PC-3 (cell line): ENCODE measurements at regions not wholly inside any gene's neighbourhood (a gene's known extent, or its start where the extent isn't known, plus 50 kb on each side); places are given as distances from the start of the nearest gene placed in this dataset.

ENCODE experiments used
- ATAC-seq: fragments of 200-7000 bp; cut with Tn5 transposase; 2 replicates; pipeline ENCODE4 v1.9.1; 2020; ENCODE audit warnings: mild to moderate bottlenecking, moderate library complexity
- BruUV-seq: library from RNA; stranded (reverse); fragments of 400-500 nt; replicated peaks from 2 replicates; lab custom pipeline; 2021; lab: Mats Ljungman, UMichigan
- CTCF ChIA-PET: fragments of 300-600 bp; sonication (Branson Sonifier 250); formaldehyde crosslinking; loops from one replicate; lab custom pipeline; 2022; ENCODE audit warnings: antibody characterized with exemption; lab: Charles Lee
- POLR2A ChIA-PET: fragments of 300-600 bp; sonication (Branson Sonifier 250); formaldehyde crosslinking; loops from one replicate; lab custom pipeline; 2022; ENCODE audit warnings: antibody characterized with exemption; ENCODE audit not compliant: unreplicated experiment; lab: Charles Lee
- DNase-seq: peaks from one replicate; pipeline ENCODE4 v3.0.0-alpha.2; 2015
- H2AFZ ChIP-seq: fragments of 300-600 bp; sonication (generic); 2 replicates; pipeline ENCODE4 v1.6.0; 2016; ENCODE audit warnings: antibody characterized with exemption, low read length
- H3F3A ChIP-seq: fragments of 300-600 bp; sonication (generic); one replicate; pipeline ENCODE4 v1.6.0; 2017; ENCODE audit warnings: antibody characterized with exemption, low read length, control low read depth, mild to moderate bottlenecking; ENCODE audit not compliant: unreplicated experiment
- H3K27ac ChIP-seq: fragments of 300-600 bp; sonication (generic); 2 replicates; pipeline ENCODE4 v1.5.1; 2016; ENCODE audit warnings: mild to moderate bottlenecking, low read length
- H3K27me3 ChIP-seq: fragments of 300-600 bp; sonication (generic); 2 replicates; pipeline ENCODE4 v1.6.1; 2016; ENCODE audit warnings: low read length, mixed read lengths
- H3K36me3 ChIP-seq: fragments of 300-600 bp; sonication (generic); 2 replicates; pipeline ENCODE4 v1.6.1; 2016; ENCODE audit warnings: low read depth, mixed run types, low read length, mixed read lengths
- H3K4me1 ChIP-seq: fragments of 300-600 bp; sonication (generic); 2 replicates; pipeline ENCODE4 v1.5.1; 2016; ENCODE audit warnings: low read length; ENCODE audit not compliant: insufficient read depth
- H3K4me2 ChIP-seq: fragments of 300-600 bp; sonication (generic); 2 replicates; pipeline ENCODE4 v1.6.0; 2016; ENCODE audit warnings: low read length
- H3K4me3 ChIP-seq: fragments of 300-600 bp; sonication (generic); 2 replicates; pipeline ENCODE4 v1.5.1; 2016; ENCODE audit warnings: mild to moderate bottlenecking, low read length, mixed read lengths
- H3K79me2 ChIP-seq: fragments of 300-600 bp; sonication (generic); 2 replicates; pipeline ENCODE4 v1.6.1; 2017; ENCODE audit warnings: low read length, mixed read lengths
- H3K9ac ChIP-seq: fragments of 300-600 bp; sonication (generic); 2 replicates; pipeline ENCODE4 v1.6.0; 2016; ENCODE audit warnings: mild to moderate bottlenecking, low read length
- H3K9me2 ChIP-seq: fragments of 300-600 bp; sonication (generic); replicated peaks from 2 replicates; pipeline ENCODE4 v1.6.1; 2016; ENCODE audit warnings: mixed run types, low read length, mixed read lengths
- H3K9me3 ChIP-seq: fragments of 300-600 bp; sonication (generic); 2 replicates; pipeline ENCODE4 v1.6.1; 2016; ENCODE audit warnings: low read length, mixed read lengths
- H4K20me1 ChIP-seq: fragments of 300-600 bp; sonication (generic); 2 replicates; pipeline ENCODE4 v1.6.1; 2016; ENCODE audit warnings: low read length, mixed read lengths
- CTCF ChIP-seq: fragments of 300-600 bp; sonication (generic); conservative IDR thresholded peaks from 2 replicates; pipeline ENCODE4 v1.5.1; 2017; ENCODE audit warnings: antibody characterized with exemption, low read depth, mild to moderate bottlenecking, low read length
- EZH2 ChIP-seq: fragments of 300-600 bp; sonication (generic); IDR thresholded peaks from one replicate; pipeline ENCODE4 v1.6.1; 2017; ENCODE audit warnings: antibody characterized with exemption, mild to moderate bottlenecking, low read length; ENCODE audit not compliant: unreplicated experiment
- EZH2phosphoT487 ChIP-seq: fragments of 300-600 bp; sonication (generic); IDR thresholded peaks from 2 replicates; pipeline ENCODE4 v1.6.1; 2018; ENCODE audit warnings: mild to moderate bottlenecking, antibody characterized with exemption, low read length, borderline replicate concordance
- intact Hi-C: fragments of 100-400 bp; cut with micrococcal nuclease; formaldehyde crosslinking; loops from 2 replicates; pipeline ENCODE4 v1.9.0; 2023

- POLR2A ChIA-PET = interaction anchor here (0.6 kb wide), 1 partner anchor 124 kb away, joined by 3 read pairs; no protein-coding TSS in a partner anchor
- no peaks in the 10 kb centered on the region for H3K36me3 ChIP-seq
- no peak overlapping the region for H2AFZ ChIP-seq
- CTCF ChIA-PET = no interaction called here
- H3K27me3 ChIP-seq = no peaks in the 10 kb centered on the region
- no peak; the same call in 1 of the 2 replicates for ATAC-seq
- H4K20me1 ChIP-seq = no peaks in the 10 kb centered on the region
- H3K4me2 ChIP-seq = no peak overlapping the region
- no peak overlapping the region for H3K27ac ChIP-seq
- no peaks in the 10 kb centered on the region for H3K4me1 ChIP-seq
- H3K9me2 ChIP-seq = no peaks in the 10 kb centered on the region
- H3K4me3 ChIP-seq = no peak overlapping the region
- TF ChIP-seq EZH2phosphoT487 = no peak
- TF ChIP-seq CTCF = no peak
- no peak for TF ChIP-seq EZH2
- H3K9ac ChIP-seq = no peak overlapping the region
- DNase-seq = no peak
- H3K79me2 ChIP-seq = no peaks in the 10 kb centered on the region
- no TSS peak for BruUV-seq
- 0 out of 2 replicates have a peak, but pooled peaks cover 4% of the 10 kb centered on the region for H3K9me3 ChIP-seq
- intact Hi-C loops = no loop called here
- no peaks in the 10 kb centered on the region for H3F3A ChIP-seq
Measured at GRCh38 chr7:149375234-149376008, 85.4 kb downstream of the ZNF777 start.

GRCh38 chr7:149377386-149377785 lies 83.5 kb downstream of the ZNF777 start:
- ATAC-seq (no peak), DNase-seq (peak; percentile 9)
- Histone ChIP-seq H3K4me3 (no peak overlapping the region), H3K9ac (no peak overlapping the region), H3K4me1 (no peaks in the 10 kb centered on the region), H2AFZ (no peak overlapping the region), H3K36me3 (no peaks in the 10 kb centered on the region), H3F3A (no peaks in the 10 kb centered on the region), H3K79me2 (no peaks in the 10 kb centered on the region), H3K9me2 (no peaks in the 10 kb centered on the region), H3K27me3 (no peaks in the 10 kb centered on the region), H3K9me3 (0 out of 2 replicates have a peak, but pooled peaks cover 4% of the 10 kb centered on the region), H3K4me2 (no peak overlapping the region), H3K27ac (no peak overlapping the region), H4K20me1 (no peaks in the 10 kb centered on the region)
- TF ChIP-seq EZH2phosphoT487 = no peak
- BruUV-seq = no TSS peak
- ChIA-PET CTCF (no interaction called here), POLR2A (no interaction called here)
- intact Hi-C loops = no loop called here

GRCh38 chr7:149379625-149380024 lies 81.2 kb downstream of the ZNF777 start:
- intact Hi-C loops = no loop called here
- no peaks in the 10 kb centered on the region for H3K79me2 ChIP-seq
- POLR2A ChIA-PET = no interaction called here
- DNase-seq (no peak), ATAC-seq (no peak)
- H3K27ac ChIP-seq = no peak overlapping the region
- no TSS peak for BruUV-seq
- CTCF ChIA-PET = no interaction called here
- no peak for TF ChIP-seq CTCF
- H3K36me3 ChIP-seq = no peaks in the 10 kb centered on the region
- H3K27me3 ChIP-seq = no peaks in the 10 kb centered on the region
- 0 out of 2 replicates have a peak, but pooled peaks cover 4% of the 10 kb centered on the region for H3K9me3 ChIP-seq
- H3K9me2 ChIP-seq = no peaks in the 10 kb centered on the region
- no peak overlapping the region for H3K9ac ChIP-seq
- H2AFZ ChIP-seq = no peak overlapping the region
- no peaks in the 10 kb centered on the region for H3K4me1 ChIP-seq
- no peaks in the 10 kb centered on the region for H4K20me1 ChIP-seq
- no peak overlapping the region for H3K4me3 ChIP-seq
- no peaks in the 10 kb centered on the region for H3F3A ChIP-seq
- no peak overlapping the region for H3K4me2 ChIP-seq
